Smooth muscle cell (in vitro differentiated cells): ENCODE measurements at regions not wholly inside any gene's neighbourhood (a gene's known extent, or its start where the extent isn't known, plus 50 kb on each side); places are given as distances from the start of the nearest gene placed in this dataset.
"Not testable (repeated sequence)": the region's sequence is repeated elsewhere in the genome, so short reads cannot be mapped to it uniquely, and the experiment has no call there.

Experiments used
- DNase-seq: peaks from one replicate; lab custom pipeline; 2025; ENCODE audit not compliant: unreplicated experiment; lab: John Stamatoyannopoulos, UW
- H2AFZ ChIP-seq: fragments of 200-600 bp; sonication (generic); 2 replicates; pipeline ENCODE4 v1.6.0; 2016; ENCODE audit warnings: antibody characterized with exemption, low read depth, mild to moderate bottlenecking
- H3F3A ChIP-seq: fragments of 200-600 bp; sonication (generic); 2 replicates; pipeline ENCODE4 v1.6.0; 2017; ENCODE audit warnings: antibody characterized with exemption, low read depth
- H3K27ac ChIP-seq: fragments of 200-600 bp; sonication (generic); 2 replicates; pipeline ENCODE4 v1.5.1; 2016; ENCODE audit warnings: low read depth, mild to moderate bottlenecking
- H3K27me3 ChIP-seq: fragments of 200-600 bp; sonication (generic); 2 replicates; pipeline ENCODE4 v1.6.1; 2016; ENCODE audit warnings: low read depth, mild to moderate bottlenecking
- H3K36me3 ChIP-seq: fragments of 200-600 bp; sonication (generic); 2 replicates; pipeline ENCODE4 v1.5.1; 2016; ENCODE audit warnings: low read depth
- H3K4me1 ChIP-seq: fragments of 200-600 bp; sonication (generic); 2 replicates; pipeline ENCODE4 v1.5.1; 2016; ENCODE audit warnings: low read depth
- H3K4me2 ChIP-seq: fragments of 200-600 bp; sonication (generic); 2 replicates; pipeline ENCODE4 v1.6.0; 2016; ENCODE audit warnings: mild to moderate bottlenecking
- H3K4me3 ChIP-seq: fragments of 200-600 bp; sonication (generic); 2 replicates; pipeline ENCODE4 v1.5.1; 2016; ENCODE audit warnings: mild to moderate bottlenecking
- H3K79me2 ChIP-seq: fragments of 200-600 bp; sonication (generic); 2 replicates; pipeline ENCODE4 v1.6.0; 2016; ENCODE audit warnings: low read depth, mild to moderate bottlenecking
- H3K9ac ChIP-seq: fragments of 200-600 bp; sonication (generic); 2 replicates; pipeline ENCODE4 v1.6.0; 2016; ENCODE audit warnings: low read depth
- H3K9me3 ChIP-seq: fragments of 200-600 bp; sonication (generic); replicated peaks from 2 replicates; pipeline ENCODE4 v1.5.1; 2016; ENCODE audit warnings: low read depth
- H4K20me1 ChIP-seq: fragments of 200-600 bp; sonication (generic); 2 replicates; pipeline ENCODE4 v1.6.0; 2016; ENCODE audit warnings: low read depth
- CTCF ChIP-seq: fragments of 200-600 bp; sonication (generic); IDR thresholded peaks from 2 replicates; pipeline ENCODE4 v1.5.1; 2017; ENCODE audit warnings: borderline replicate concordance, mild to moderate bottlenecking, antibody characterized with exemption; ENCODE audit not compliant: insufficient read depth, poor library complexity, severe bottlenecking
- WGBS: methylation state at CpG from one replicate; pipeline ENCODE4 v1.1.7; 2016; ENCODE audit warnings: low lambda C conversion rate; 5-methylcytosine and 5-hydroxymethylcytosine counted together

- Histone ChIP-seq H3K4me2 (no peak overlapping the region), H3K36me3 (no peaks in the 10 kb centered on the region), H3F3A (no peaks in the 10 kb centered on the region), H3K4me3 (no peak overlapping the region), H3K79me2 (no peaks in the 10 kb centered on the region), H2AFZ (no peak overlapping the region), H3K27me3 (no peaks in the 10 kb centered on the region), H3K9ac (no peak overlapping the region), H3K9me3 (no peaks in the 10 kb centered on the region), H3K27ac (no peak overlapping the region), H3K4me1 (no peaks in the 10 kb centered on the region), H4K20me1 (no peaks in the 10 kb centered on the region)
- DNase-seq = no peak
- 93% methylated on average over 6 of the region's 6 CpGs for WGBS
- TF ChIP-seq CTCF = no peak
These were observed 51.4 kb downstream of the SLC41A2 start for GRCh38 chr12:104906695-104907094.

- H4K20me1 ChIP-seq, H3K27ac ChIP-seq, H3K4me1 ChIP-seq, H3K4me3 ChIP-seq, H3K36me3 ChIP-seq, H3K4me2 ChIP-seq, DNase-seq, H3F3A ChIP-seq, H2AFZ ChIP-seq, H3K9ac ChIP-seq, H3K9me3 ChIP-seq, H3K27me3 ChIP-seq, H3K79me2 ChIP-seq: not testable (repeated sequence)
- 99% methylated on average over 23 of the region's 24 CpGs for WGBS
These were observed 52.6 kb downstream of the SLC41A2 start for GRCh38 chr12:104905446-104905845.

GRCh38 chr12:104903648-104904423, 54.3 kb downstream of the SLC41A2 start:
- Histone ChIP-seq H3K9me3 (no peaks in the 10 kb centered on the region), H3K4me2 (no peak overlapping the region), H3F3A (no peaks in the 10 kb centered on the region), H3K4me1 (no peaks in the 10 kb centered on the region), H2AFZ (no peak overlapping the region), H3K27me3 (no peaks in the 10 kb centered on the region), H3K36me3 (no peaks in the 10 kb centered on the region), H4K20me1 (no peaks in the 10 kb centered on the region), H3K27ac (no peak overlapping the region), H3K79me2 (no peaks in the 10 kb centered on the region), H3K4me3 (no peak overlapping the region), H3K9ac (no peak overlapping the region)
- no peak for TF ChIP-seq CTCF
- no peak for DNase-seq
- 93% methylated on average over 5 of the region's 5 CpGs for WGBS

DNA sequence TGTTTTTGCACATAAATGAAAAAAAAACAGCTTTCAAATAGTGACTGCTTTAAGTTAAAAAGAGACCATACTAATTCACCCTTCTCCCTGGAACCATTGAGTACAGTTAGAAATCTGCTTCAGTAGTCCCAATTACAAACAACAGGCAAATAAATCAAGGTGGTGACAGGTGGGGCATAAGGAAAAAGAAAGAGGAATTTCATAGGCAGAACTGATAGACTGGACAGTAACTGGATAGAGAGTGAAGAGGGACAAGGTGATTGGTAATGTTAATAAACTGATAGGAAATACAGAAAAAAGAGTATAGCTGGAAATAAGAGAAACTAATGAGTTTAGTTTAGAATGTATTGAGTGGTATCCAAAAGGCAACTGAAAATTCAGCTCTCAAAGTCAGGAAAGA, 56.0 kb downstream of the SLC41A2 start:
- Histone ChIP-seq H3K36me3 (no peaks in the 10 kb centered on the region), H3K4me2 (no peak overlapping the region), H4K20me1 (no peaks in the 10 kb centered on the region), H3F3A (no peaks in the 10 kb centered on the region), H3K27ac (no peak overlapping the region), H3K4me3 (no peak overlapping the region), H2AFZ (no peak overlapping the region), H3K4me1 (no peaks in the 10 kb centered on the region), H3K9ac (no peak overlapping the region), H3K9me3 (no peaks in the 10 kb centered on the region), H3K79me2 (no peaks in the 10 kb centered on the region), H3K27me3 (no peaks in the 10 kb centered on the region)
- TF ChIP-seq CTCF = no peak
- no peak for DNase-seq
